H9 (cell line): ENCODE measurements at regions not wholly inside any gene's neighbourhood (a gene's known extent, or its start where the extent isn't known, plus 50 kb on each side); places are given as distances from the start of the nearest gene placed in this dataset.

Experiments used
- DNase-seq: peaks from one replicate; pipeline ENCODE4 v3.0.0-alpha.2; 2017
- H2AFZ ChIP-seq: one replicate; pipeline ENCODE4 v1.6.1; 2013; ENCODE audit warnings: mild to moderate bottlenecking, low read length, control low read depth, moderate library complexity
- H2AK5ac ChIP-seq: 2 replicates; pipeline ENCODE4 v1.6.1; 2013; ENCODE audit warnings: low read length, control low read depth, mixed read lengths; ENCODE audit not compliant: insufficient read length
- H2BK120ac ChIP-seq: one replicate; pipeline ENCODE4 v1.6.1; 2013; ENCODE audit warnings: low read depth, mild to moderate bottlenecking, low read length, control low read depth, inconsistent platforms; ENCODE audit not compliant: poor library complexity, severe bottlenecking
- H2BK12ac ChIP-seq: 2 replicates; pipeline ENCODE4 v1.6.1; 2013; ENCODE audit warnings: low read length, control low read depth, mixed read lengths, low read depth; ENCODE audit not compliant: insufficient read length
- H2BK15ac ChIP-seq: 2 replicates; pipeline ENCODE4 v1.6.1; 2013; ENCODE audit warnings: low read depth, low read length, control low read depth
- H2BK20ac ChIP-seq: one replicate; pipeline ENCODE4 v1.6.1; 2013; ENCODE audit warnings: low read depth, mild to moderate bottlenecking, low read length, control low read depth, inconsistent platforms; ENCODE audit not compliant: poor library complexity, severe bottlenecking
- H2BK5ac ChIP-seq: 2 replicates; pipeline ENCODE4 v1.6.1; 2013; ENCODE audit warnings: low read length, control low read depth, mixed read lengths; ENCODE audit not compliant: insufficient read length
- H3K14ac ChIP-seq: 2 replicates; pipeline ENCODE4 v1.6.1; 2013; ENCODE audit warnings: low read length, control low read depth; ENCODE audit not compliant: insufficient read depth
- H3K18ac ChIP-seq: 2 replicates; pipeline ENCODE4 v1.6.1; 2013; ENCODE audit warnings: low read depth, mild to moderate bottlenecking, mixed read lengths, low read length, control low read depth; ENCODE audit not compliant: insufficient read length
- H3K23ac ChIP-seq: 2 replicates; pipeline ENCODE4 v1.6.1; 2013; ENCODE audit warnings: low read length, control low read depth, mixed read lengths, low read depth; ENCODE audit not compliant: insufficient read length
- H3K23me2 ChIP-seq: 2 replicates; pipeline ENCODE4 v1.6.1; 2013; ENCODE audit warnings: low read depth, mild to moderate bottlenecking, mixed read lengths, low read length, control low read depth; ENCODE audit not compliant: insufficient read length, poor library complexity, severe bottlenecking
- H3K27ac ChIP-seq: 2 replicates; pipeline ENCODE4 v1.5.1; 2013; ENCODE audit warnings: low read length, control low read depth, mixed read lengths, low read depth; ENCODE audit not compliant: insufficient read length
- H3K27me3 ChIP-seq: 2 replicates; pipeline ENCODE4 v1.6.1; 2013; ENCODE audit warnings: low read length, control low read depth, inconsistent platforms; ENCODE audit not compliant: insufficient read depth
- H3K4ac ChIP-seq: 2 replicates; pipeline ENCODE4 v1.6.1; 2013; ENCODE audit warnings: low read depth, mild to moderate bottlenecking, control low read depth, inconsistent platforms, low read length, moderate library complexity
- H3K4me1 ChIP-seq: 2 replicates; pipeline ENCODE4 v1.6.1; 2013; ENCODE audit warnings: low read length, control low read depth, inconsistent platforms; ENCODE audit not compliant: insufficient read depth
- H3K4me2 ChIP-seq: 2 replicates; pipeline ENCODE4 v1.6.1; 2013; ENCODE audit warnings: low read length, control low read depth, mixed read lengths; ENCODE audit not compliant: insufficient read length, insufficient read depth
- H3K56ac ChIP-seq: 2 replicates; pipeline ENCODE4 v1.6.1; 2013; ENCODE audit warnings: low read depth, mild to moderate bottlenecking, mixed read lengths, low read length, control low read depth; ENCODE audit not compliant: insufficient read length
- H3K79me1 ChIP-seq: 2 replicates; pipeline ENCODE4 v1.6.1; 2013; ENCODE audit warnings: low read depth, mild to moderate bottlenecking, moderate library complexity, low read length, control low read depth, inconsistent platforms; ENCODE audit not compliant: insufficient read depth, poor library complexity, severe bottlenecking
- H3K79me2 ChIP-seq: 2 replicates; pipeline ENCODE4 v1.6.1; 2013; ENCODE audit warnings: low read length, control low read depth, inconsistent platforms; ENCODE audit not compliant: insufficient read depth
- H3K9ac ChIP-seq: 2 replicates; pipeline ENCODE4 v1.6.1; 2013; ENCODE audit warnings: low read length, control low read depth, mixed read lengths; ENCODE audit not compliant: insufficient read length; ENCODE audit errors: extremely low read depth
- H3K9me3 ChIP-seq: one replicate; pipeline ENCODE4 v1.6.1; 2013; ENCODE audit warnings: low read depth, low read length, inconsistent platforms; ENCODE audit not compliant: control insufficient read depth
- H3T11ph ChIP-seq: one replicate; pipeline ENCODE4 v1.6.1; 2013; ENCODE audit warnings: mild to moderate bottlenecking, low read length, control low read depth, inconsistent platforms
- H4K20me1 ChIP-seq: one replicate; pipeline ENCODE4 v1.6.1; 2013; ENCODE audit not compliant: control insufficient read depth, insufficient read length, insufficient read depth
- H4K5ac ChIP-seq: 2 replicates; pipeline ENCODE4 v1.6.1; 2013; ENCODE audit warnings: low read depth, mild to moderate bottlenecking, mixed read lengths, low read length, control low read depth; ENCODE audit not compliant: insufficient read length
- H4K8ac ChIP-seq: replicated peaks from 2 replicates; pipeline ENCODE4 v1.6.1; 2013; ENCODE audit warnings: low read length, control low read depth, mixed read lengths, low read depth; ENCODE audit not compliant: insufficient read length
- H4K91ac ChIP-seq: 2 replicates; pipeline ENCODE4 v1.6.1; 2013; ENCODE audit warnings: low read depth, mild to moderate bottlenecking, moderate library complexity, mixed read lengths, low read length, control low read depth; ENCODE audit not compliant: insufficient read length
- H3K27ac Mint-ChIP-seq, 3 experiments: 2 replicates in 2 of 3; 3 replicates in 1 of 3; pipeline ENCODE4 v1.8.0; 2020 to 2021; ENCODE audit warnings: mixed read lengths in 3 of 3, mild to moderate bottlenecking in 1 of 3, moderate library complexity in 1 of 3
- H3K27me3 Mint-ChIP-seq: 2 replicates; pipeline ENCODE4 v1.8.0; 2021; ENCODE audit warnings: low read depth, mild to moderate bottlenecking, moderate library complexity, mixed read lengths
- H3K36me3 Mint-ChIP-seq, 3 experiments: 2 replicates in 2 of 3; 3 replicates in 1 of 3; pipeline ENCODE4 v1.8.0; 2020 to 2021; ENCODE audit warnings: low read depth in 3 of 3, mixed read lengths in 3 of 3; ENCODE audit not compliant: insufficient read depth in 1 of 3
- H3K4me1 Mint-ChIP-seq, 2 experiments: 2 replicates each; pipeline ENCODE4 v1.8.0; 2020; ENCODE audit warnings: mixed read lengths in 2 of 2
- H3K4me3 Mint-ChIP-seq, 2 experiments: 2 replicates in 1 of 2; 3 replicates in 1 of 2; pipeline ENCODE4 v1.8.0; 2020 to 2021; ENCODE audit warnings: mild to moderate bottlenecking in 2 of 2, mixed read lengths in 2 of 2, moderate library complexity in 1 of 2
- H3K9me3 Mint-ChIP-seq, 2 experiments: 2 replicates in 1 of 2; 3 replicates in 1 of 2; pipeline ENCODE4 v1.8.0; 2020; ENCODE audit warnings: mild to moderate bottlenecking in 2 of 2, mixed read lengths in 2 of 2, moderate library complexity in 1 of 2
- CTCF ChIP-seq: fragments of 200-600 bp; sonication (generic); conservative IDR thresholded peaks from 3 replicates; pipeline ENCODE4 v1.8.0; 2021; ENCODE audit warnings: antibody characterized with exemption, mild to moderate bottlenecking
- WGBS: extraction: QIAGEN DNeasy Blood & Tissue Kit; methylation state at CpG from one replicate; pipeline ENCODE4 v1.1.7; 2013; ENCODE audit warnings: missing lambda C conversion rate, low lambda C conversion rate, mixed read lengths; ENCODE audit not compliant: insufficient read length; ENCODE audit errors: extremely low coverage; 5-methylcytosine and 5-hydroxymethylcytosine counted together

- H2AFZ ChIP-seq, result no peak overlapping the region
- H2BK12ac ChIP-seq, result no peak overlapping the region
- no peak overlapping the region for H4K5ac ChIP-seq
- H2BK5ac ChIP-seq, result no peak overlapping the region
- no peak overlapping the region for H3K23ac ChIP-seq
- H3K23me2 ChIP-seq, result no peaks in the 10 kb centered on the region
- DNase-seq, result no peak
- no peaks in the 10 kb centered on the region for H3K27me3 ChIP-seq
- no peak overlapping the region for H3K14ac ChIP-seq
- no peak for TF ChIP-seq CTCF
- H2BK15ac ChIP-seq, result no peak overlapping the region
- H3K79me1 ChIP-seq, result no peaks in the 10 kb centered on the region
- no peak overlapping the region for H2AK5ac ChIP-seq
- no peak overlapping the region for H2BK120ac ChIP-seq
- Mint-ChIP-seq H3K27ac (no peak overlapping the region), H3K27me3 (no peaks in the 10 kb centered on the region; the same call in 1 of the 2 replicates), H3K36me3 (peaks cover 13 to 28% (median 24%) of the 10 kb centered on the region in 3 experiments), H3K9me3 (peaks cover 26 to 34% of the 10 kb centered on the region in 2 experiments), H3K4me3 (no peak overlapping the region), H3K4me1 (peaks cover 17% of the 10 kb centered on the region in 2 experiments)
- H3K4me2 ChIP-seq, result no peak overlapping the region
- H3T11ph ChIP-seq, result no peak overlapping the region
- H3K4ac ChIP-seq, result no peak overlapping the region
- no peak overlapping the region for H3K9ac ChIP-seq
- no peak overlapping the region for H3K18ac ChIP-seq
- no peak overlapping the region for H4K8ac ChIP-seq
- no peaks in the 10 kb centered on the region for H4K20me1 ChIP-seq
- no peak overlapping the region for H3K56ac ChIP-seq
- no peaks in the 10 kb centered on the region for H3K9me3 ChIP-seq
- H2BK20ac ChIP-seq, result no peak overlapping the region
- no peaks in the 10 kb centered on the region for H3K4me1 ChIP-seq
- no peak overlapping the region for H3K27ac ChIP-seq
- H4K91ac ChIP-seq, result no peak overlapping the region
- no CpG with 5 or more reads among the region's 4 CpGs for WGBS
- H3K79me2 ChIP-seq, result no peaks in the 10 kb centered on the region
These were observed 111.0 kb downstream of the TBXT start for GRCh38 chr6:166056637-166057036.
